SK-N-SH treated with all-trans-retinoic acid at 6 μM for 48 hours (cell line): ENCODE measurements at regions not wholly inside any gene's neighbourhood (a gene's known extent, or its start where the extent isn't known, plus 50 kb on each side); places are given as distances from the start of the nearest gene placed in this dataset.

Experiments
- ARNTL ChIP-seq: fragments of 450-650 bp; formaldehyde crosslinking; IDR thresholded peaks from 2 replicates; pipeline ENCODE4 v1.5.0; 2020; ENCODE audit warnings: low read depth, mild to moderate bottlenecking, moderate library complexity, borderline replicate concordance
- ISL1 ChIP-seq: fragments of 250-450 bp; sonication (Bioruptor Pico); IDR thresholded peaks from 2 replicates; pipeline ENCODE4 v2.1.2; 2022; ENCODE audit warnings: mild to moderate bottlenecking, moderate library complexity
- PATZ1 ChIP-seq: fragments of 250-450 bp; sonication (Bioruptor Pico); IDR thresholded peaks from 2 replicates; pipeline ENCODE4 v1.8.0; 2020; ENCODE audit warnings: mild to moderate bottlenecking, moderate library complexity, borderline replicate concordance
- TCF4 ChIP-seq: fragments of 250-450 bp; sonication (Bioruptor Pico); IDR thresholded peaks from 2 replicates; pipeline ENCODE4 v1.8.0; 2021; ENCODE audit warnings: mild to moderate bottlenecking, moderate library complexity, borderline replicate concordance
- ZC3H10 ChIP-seq: fragments of 250-450 bp; sonication (Bioruptor Pico); IDR thresholded peaks from 2 replicates; pipeline ENCODE4 v1.5.1; 2021; ENCODE audit warnings: mild to moderate bottlenecking, moderate library complexity

DNA sequence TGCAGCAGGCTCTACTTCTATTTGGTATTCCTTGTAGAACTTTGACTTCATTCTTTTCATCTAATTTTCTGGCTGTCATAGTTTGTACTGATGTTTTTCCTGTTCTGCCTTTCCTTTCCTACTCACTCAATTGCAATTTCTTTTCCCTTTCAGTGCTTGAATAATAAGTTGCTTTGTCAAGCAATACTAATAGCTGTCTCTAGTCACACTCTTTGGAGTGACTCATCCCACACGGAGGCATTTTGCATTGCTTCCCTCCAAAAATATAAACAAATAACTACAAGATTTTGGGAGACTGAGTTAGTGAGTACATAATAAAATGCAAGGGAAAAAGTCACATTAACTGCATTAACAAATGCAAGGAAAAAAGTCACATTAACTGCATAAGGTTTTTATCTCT, 465.9 kb downstream of the CDH9 start:
- TF ChIP-seq ZC3H10 (CRISPR knock-in tag), result no peak
- no peak for TF ChIP-seq TCF4 (CRISPR knock-in tag)
- TF ChIP-seq PATZ1 (CRISPR knock-in tag), result no peak
- TF ChIP-seq ISL1 (CRISPR knock-in tag), result no peak
- no peak for TF ChIP-seq ARNTL
